Heart left ventricle (tissue), 16 donors: ENCODE measurements at regions not wholly inside any gene's neighbourhood (a gene's known extent, or its start where the extent isn't known, plus 50 kb on each side); places are given as distances from the start of the nearest gene placed in this dataset.

ENCODE experiments used
- ATAC-seq, 4 donors: fragments of 200-7000 bp; cut with Tn5 transposase; one replicate each; pipeline ENCODE4 v1.9.1; 2020 to 2022; ENCODE audit warnings: moderate library complexity in 4 of 4, mild to moderate bottlenecking in 3 of 4, moderate number of reproducible peaks in 1 of 4
- DNase-seq, 5 donors: peaks; one replicate each; pipeline ENCODE4 v3.0.0-alpha.2; 2020
- H3K27ac ChIP-seq, 12 donors: fragments of 200-600 bp; sonication (generic) in 4 of 12; one replicate each; pipeline versions ENCODE4 v1.5.0 to v1.8.0; 2016 to 2022; ENCODE audit warnings: mild to moderate bottlenecking in 2 of 12
- H3K27me3 ChIP-seq, 9 donors: fragments of 200-600 bp; sonication (generic) in 2 of 9; one replicate each; pipeline versions ENCODE4 v1.5.1 to v1.8.0; 2016 to 2022; ENCODE audit warnings: mild to moderate bottlenecking in 3 of 9
- H3K36me3 ChIP-seq, 9 donors: fragments of 200-600 bp; sonication (generic) in 2 of 9; one replicate each; pipeline versions ENCODE4 v1.5.0 to v1.8.0; 2018 to 2022; ENCODE audit warnings: mild to moderate bottlenecking in 2 of 9
- H3K4me1 ChIP-seq, 12 donors: fragments of 200-600 bp; sonication (generic) in 4 of 12; one replicate each; pipeline versions ENCODE4 v1.5.0 to v1.8.0; 2016 to 2022; ENCODE audit warnings: mild to moderate bottlenecking in 3 of 12
- H3K4me3 ChIP-seq, 12 donors: fragments of 200-600 bp; sonication (generic) in 4 of 12; one replicate each; pipeline versions ENCODE4 v1.5.0 to v1.8.0; 2017 to 2022; ENCODE audit warnings: mild to moderate bottlenecking in 9 of 12, moderate library complexity in 4 of 12
- H3K9me3 ChIP-seq, 12 donors: fragments of 200-600 bp; sonication (generic) in 4 of 12; one replicate each; pipeline versions ENCODE4 v1.5.0 to v1.8.0; 2016 to 2022; ENCODE audit warnings: mild to moderate bottlenecking in 1 of 12
- POLR2A ChIP-seq, 2 donors: fragments of 450-650 bp; IDR thresholded peaks; one replicate each; pipeline ENCODE4 v1.6.1; 2017; ENCODE audit warnings: antibody characterized with exemption in 2 of 2, mild to moderate bottlenecking in 2 of 2, moderate library complexity in 2 of 2
- WGBS, 4 donors: extraction: QIAGEN DNeasy Blood & Tissue Kit in 2 of 4; methylation state at CpG; one replicate each; pipeline versions ENCODE4 v1.1.5 to v1.1.7; 2013 to 2018; 5-methylcytosine and 5-hydroxymethylcytosine counted together
- intact Hi-C, 10 donors: fragments of 100-400 bp; cut with DNase I; formaldehyde crosslinking; loops; one replicate each; pipeline versions ENCODE4 v1.11.1 to v1.14.2; 2022
- TF ChIP-seq, protein P1 (sequence below), 12 donors: fragments of 200-600 bp; sonication (generic) in 4 of 12; IDR thresholded peaks; one replicate each; pipeline versions ENCODE4 v1.5.0 to v1.8.0; 2018 to 2022; ENCODE audit warnings: antibody characterized with exemption in 12 of 12, mild to moderate bottlenecking in 5 of 12
- donor health status: ischemic (EF 13 %, LVEDD 7.1; RV severe dilation, severe dysfunction).
- donor health status: healthy with polysubstance abuse.
- donor health status: DM: no; HTN: yes; CAD: no.
- donor health status: DM: no; HTN: no; CAD: no.
- donor health status: ischemic (EF 25% LVEDD 6.9; RV normal size, moderate dysfunction).
- donor health status: ischemic (EF 25% LVEDD 5.7; RV mildly dilated, moderate dysfunction).
- donor health status: healthy.
- donor health status: DM: yes; HTN: yes; CAD: no.
- donor health status: ischemic (EF 35%, LVEDD 5.7; RV mildly dilated, moderate dysfunction).
- donor health status: nonischemic (EF 11% LVEDD 7.7; RV severe dilation, severe dysfunction).
- donor health status: DM: yes; HTN: yes; CAD: no.
- donor health status: PGD.
- donor health status: ischemic (EF 29% LVEDD 5.4; RV normal size, mild dysfunction).
- donor health status: nonischemic (EF 23%, LVEDD 6.1; RV moderate dilation, normal function).

DNA sequence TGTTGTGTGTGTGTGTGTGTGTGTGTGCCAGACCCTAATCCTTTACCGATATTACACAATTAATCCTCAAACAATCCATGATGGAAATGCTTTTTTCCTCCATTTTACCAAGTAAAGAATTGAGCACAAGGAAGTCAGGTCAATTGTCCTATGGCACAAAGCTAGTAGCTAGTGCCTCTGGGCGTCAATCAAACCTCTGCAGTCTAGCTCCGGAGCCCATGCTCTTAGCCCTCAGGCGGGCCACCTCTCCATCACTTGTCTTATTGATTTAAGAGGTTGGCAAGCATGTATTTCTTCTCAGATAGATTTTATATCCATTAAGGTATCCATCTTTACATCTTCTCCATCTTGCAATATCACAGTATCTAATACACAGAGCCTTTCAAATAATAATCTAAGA lies 886.6 kb downstream of the TBL1XR1 start:
- no peak for ATAC-seq
- WGBS, 4 donors: 88 to 95% (median 90%) methylated on average over 4 of the region's 4 CpGs
- intact Hi-C loops: no loop called here

DNA sequence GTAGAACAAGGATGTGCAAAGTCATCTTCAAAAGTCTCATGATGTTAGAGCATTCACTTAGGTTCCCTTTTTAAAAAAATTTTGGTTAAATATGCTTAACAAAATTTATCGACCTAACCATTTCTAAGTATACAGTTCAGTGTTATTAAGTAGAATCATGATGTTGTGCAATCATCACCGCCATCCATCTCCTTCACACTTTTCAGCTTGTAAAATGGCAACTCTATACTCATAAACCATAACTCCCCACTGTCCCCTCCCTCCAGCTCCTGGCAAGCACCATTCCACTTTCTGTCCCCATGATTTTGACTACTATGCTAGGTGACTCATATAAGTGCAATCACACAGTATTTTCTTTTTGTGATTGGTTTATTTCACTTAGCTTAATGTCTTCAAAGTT lies 895.0 kb downstream of the TBL1XR1 start:
- Histone ChIP-seq H3K27me3 (no peaks in the 10 kb centered on the region), H3K4me1 (no peaks in the 10 kb centered on the region), H3K36me3 (no peaks in the 10 kb centered on the region), H3K9me3 (no peaks in the 10 kb centered on the region), H3K27ac (no peak overlapping the region), H3K4me3 (no peak overlapping the region)
- WGBS, 4 donors: 85 to 97% (median 92%) methylated on average over 2 of the region's 2 CpGs
- DNase-seq: no peak
- intact Hi-C loops: no loop called here
- no peak for ATAC-seq
- TF ChIP-seq, protein P1, sequence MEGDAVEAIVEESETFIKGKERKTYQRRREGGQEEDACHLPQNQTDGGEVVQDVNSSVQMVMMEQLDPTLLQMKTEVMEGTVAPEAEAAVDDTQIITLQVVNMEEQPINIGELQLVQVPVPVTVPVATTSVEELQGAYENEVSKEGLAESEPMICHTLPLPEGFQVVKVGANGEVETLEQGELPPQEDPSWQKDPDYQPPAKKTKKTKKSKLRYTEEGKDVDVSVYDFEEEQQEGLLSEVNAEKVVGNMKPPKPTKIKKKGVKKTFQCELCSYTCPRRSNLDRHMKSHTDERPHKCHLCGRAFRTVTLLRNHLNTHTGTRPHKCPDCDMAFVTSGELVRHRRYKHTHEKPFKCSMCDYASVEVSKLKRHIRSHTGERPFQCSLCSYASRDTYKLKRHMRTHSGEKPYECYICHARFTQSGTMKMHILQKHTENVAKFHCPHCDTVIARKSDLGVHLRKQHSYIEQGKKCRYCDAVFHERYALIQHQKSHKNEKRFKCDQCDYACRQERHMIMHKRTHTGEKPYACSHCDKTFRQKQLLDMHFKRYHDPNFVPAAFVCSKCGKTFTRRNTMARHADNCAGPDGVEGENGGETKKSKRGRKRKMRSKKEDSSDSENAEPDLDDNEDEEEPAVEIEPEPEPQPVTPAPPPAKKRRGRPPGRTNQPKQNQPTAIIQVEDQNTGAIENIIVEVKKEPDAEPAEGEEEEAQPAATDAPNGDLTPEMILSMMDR (IDR thresholded peaks at IDR 0.05): no peak
- TF ChIP-seq POLR2A (IDR thresholded peaks at IDR 0.05): no peak

More for the DNA sequence above, 886.6 kb downstream of the TBL1XR1 start:
- no peak for DNase-seq
- H3K9me3 ChIP-seq: no peaks in the 10 kb centered on the region
- TF ChIP-seq, protein P1 (IDR thresholded peaks at IDR 0.05): no peak
- no peak for TF ChIP-seq POLR2A (IDR thresholded peaks at IDR 0.05)
- no peaks in the 10 kb centered on the region for H3K27me3 ChIP-seq
- H3K4me3 ChIP-seq: no peak overlapping the region
- H3K27ac ChIP-seq: no peak overlapping the region
- H3K36me3 ChIP-seq: no peaks in the 10 kb centered on the region
- H3K4me1 ChIP-seq: no peaks in the 10 kb centered on the region

DNA sequence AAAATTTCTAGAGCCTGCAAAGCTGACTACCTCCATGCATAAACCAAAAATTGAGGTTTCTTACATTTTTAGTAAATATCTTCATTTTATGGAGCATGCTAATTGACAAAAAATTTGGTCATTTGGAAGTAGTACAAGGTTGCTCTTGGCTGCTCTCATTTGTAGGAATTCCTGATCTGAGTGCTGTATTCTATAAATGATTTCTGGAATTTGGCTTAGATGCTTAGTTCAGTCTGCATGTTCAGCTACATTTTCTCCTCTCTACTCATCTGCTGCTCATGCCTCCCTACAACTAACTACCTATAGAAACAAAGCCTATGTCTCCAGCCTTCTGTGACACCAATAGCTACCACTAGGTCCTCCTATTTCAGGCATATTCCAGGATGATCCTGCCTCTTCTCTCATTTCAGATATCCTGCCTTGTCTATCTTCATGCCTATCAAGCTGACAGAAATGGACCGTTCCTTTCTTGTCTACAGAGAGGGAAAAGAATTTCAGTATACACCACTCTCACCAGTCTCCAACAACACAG lies 901.1 kb downstream of the TBL1XR1 start:
- no peaks in the 10 kb centered on the region for H3K27me3 ChIP-seq
- H3K4me1 ChIP-seq: peaks cover 0 to 8% (median 0%) of the 10 kb centered on the region in 12 donors
- intact Hi-C loops: no loop called here
- no peaks in the 10 kb centered on the region for H3K36me3 ChIP-seq
- WGBS, 4 donors: 67 to 76% (median 67%) methylated on average over 1 of the region's 1 CpG
- TF ChIP-seq, protein P1 (IDR thresholded peaks at IDR 0.05): no peak
- no peak for TF ChIP-seq POLR2A (IDR thresholded peaks at IDR 0.05)
- ATAC-seq (no peak), DNase-seq (no peak)
- no peak overlapping the region for H3K27ac ChIP-seq
- no peaks in the 10 kb centered on the region for H3K9me3 ChIP-seq
- no peak overlapping the region for H3K4me3 ChIP-seq

DNA sequence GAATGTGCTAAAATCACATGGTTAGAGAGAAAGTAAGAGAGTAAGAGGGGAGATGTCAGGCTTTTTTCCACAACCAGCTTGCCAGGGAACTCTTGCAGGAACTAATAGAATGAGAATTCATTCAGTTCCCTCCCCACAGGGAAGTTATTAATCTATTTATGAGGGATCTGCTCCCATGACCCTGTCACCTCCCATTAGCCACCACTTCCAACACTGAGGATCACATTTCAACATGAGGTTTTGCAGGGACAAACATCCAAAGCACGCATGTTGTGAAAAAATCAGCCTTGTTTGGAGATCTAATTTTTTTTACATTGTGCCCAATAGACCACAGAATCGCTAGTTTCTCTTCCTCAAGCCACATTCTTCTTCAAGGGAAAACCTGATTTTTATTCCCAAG lies 904.0 kb downstream of the TBL1XR1 start:
- Histone ChIP-seq H3K4me1 (peaks cover 0 to 8% (median 0%) of the 10 kb centered on the region in 12 donors), H3K9me3 (no peaks in the 10 kb centered on the region), H3K27ac (no peak overlapping the region), H3K36me3 (no peaks in the 10 kb centered on the region), H3K27me3 (no peaks in the 10 kb centered on the region), H3K4me3 (no peak overlapping the region)
- DNase-seq (no peak), ATAC-seq (no peak)
- TF ChIP-seq, protein P1 (IDR thresholded peaks at IDR 0.05): no peak
- TF ChIP-seq POLR2A (IDR thresholded peaks at IDR 0.05): no peak
- 76 to 91% (median 79%) methylated on average over 2 of the region's 2 CpGs for WGBS, 4 donors
- intact Hi-C loops: no loop called here
